GM20000 (cell line): ENCODE measurements at regions not wholly inside any gene's neighbourhood (a gene's known extent, or its start where the extent isn't known, plus 50 kb on each side); places are given as distances from the start of the nearest gene placed in this dataset.

Source experiments
- DNase-seq: peaks from one replicate; pipeline ENCODE4 v3.0.0; 2012; ENCODE audit warnings: low spot score
- TF ChIP-seq, protein P1 (sequence below): IDR thresholded peaks from 2 replicates; pipeline ENCODE4 v1.5.1; 2012; ENCODE audit warnings: mild to moderate bottlenecking, control low read depth; ENCODE audit errors: extremely low read depth, missing control alignments

DNA sequence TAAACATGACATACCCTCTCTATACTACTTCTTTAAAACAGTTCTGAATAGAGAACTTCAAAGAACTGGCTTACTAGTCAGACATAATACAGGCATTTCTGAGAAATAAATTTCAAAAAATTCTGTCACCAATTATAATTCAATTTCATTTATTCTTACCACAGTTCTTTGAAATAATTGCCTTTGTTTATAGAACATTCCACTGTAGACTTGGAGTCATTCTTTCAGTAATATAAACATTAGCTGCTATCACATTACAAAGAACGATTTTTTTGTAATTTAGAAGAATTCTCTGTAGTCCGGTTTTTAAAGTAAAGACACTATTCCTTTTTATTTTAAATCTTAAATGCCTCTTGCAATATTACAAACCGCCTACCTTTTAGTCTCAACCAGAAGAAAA, 146.4 kb upstream of the COL11A1 start:
- no peak for DNase-seq
- TF ChIP-seq, protein P1, sequence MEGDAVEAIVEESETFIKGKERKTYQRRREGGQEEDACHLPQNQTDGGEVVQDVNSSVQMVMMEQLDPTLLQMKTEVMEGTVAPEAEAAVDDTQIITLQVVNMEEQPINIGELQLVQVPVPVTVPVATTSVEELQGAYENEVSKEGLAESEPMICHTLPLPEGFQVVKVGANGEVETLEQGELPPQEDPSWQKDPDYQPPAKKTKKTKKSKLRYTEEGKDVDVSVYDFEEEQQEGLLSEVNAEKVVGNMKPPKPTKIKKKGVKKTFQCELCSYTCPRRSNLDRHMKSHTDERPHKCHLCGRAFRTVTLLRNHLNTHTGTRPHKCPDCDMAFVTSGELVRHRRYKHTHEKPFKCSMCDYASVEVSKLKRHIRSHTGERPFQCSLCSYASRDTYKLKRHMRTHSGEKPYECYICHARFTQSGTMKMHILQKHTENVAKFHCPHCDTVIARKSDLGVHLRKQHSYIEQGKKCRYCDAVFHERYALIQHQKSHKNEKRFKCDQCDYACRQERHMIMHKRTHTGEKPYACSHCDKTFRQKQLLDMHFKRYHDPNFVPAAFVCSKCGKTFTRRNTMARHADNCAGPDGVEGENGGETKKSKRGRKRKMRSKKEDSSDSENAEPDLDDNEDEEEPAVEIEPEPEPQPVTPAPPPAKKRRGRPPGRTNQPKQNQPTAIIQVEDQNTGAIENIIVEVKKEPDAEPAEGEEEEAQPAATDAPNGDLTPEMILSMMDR = no peak

DNA sequence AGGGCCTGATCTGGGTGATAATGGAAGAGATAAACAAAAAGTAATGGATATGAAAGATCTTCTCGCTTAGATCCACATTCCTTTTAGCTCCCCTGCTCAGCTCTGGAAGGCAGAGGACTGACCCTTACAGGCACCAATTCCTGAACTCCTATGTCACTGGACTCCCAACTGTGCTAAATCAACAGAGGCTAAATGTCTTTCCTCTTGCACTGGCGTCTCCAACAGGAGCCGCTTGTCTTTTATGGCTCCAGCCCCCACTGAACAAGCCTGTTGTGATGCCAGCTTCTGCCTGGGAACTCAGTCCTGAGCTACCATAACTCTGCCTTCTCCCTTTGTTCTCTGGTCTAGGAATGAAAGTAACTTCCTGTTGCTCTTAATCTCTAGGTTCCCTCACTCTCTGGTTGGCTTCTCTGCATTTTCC, 142.1 kb upstream of the COL11A1 start:
- no peak for DNase-seq

DNA sequence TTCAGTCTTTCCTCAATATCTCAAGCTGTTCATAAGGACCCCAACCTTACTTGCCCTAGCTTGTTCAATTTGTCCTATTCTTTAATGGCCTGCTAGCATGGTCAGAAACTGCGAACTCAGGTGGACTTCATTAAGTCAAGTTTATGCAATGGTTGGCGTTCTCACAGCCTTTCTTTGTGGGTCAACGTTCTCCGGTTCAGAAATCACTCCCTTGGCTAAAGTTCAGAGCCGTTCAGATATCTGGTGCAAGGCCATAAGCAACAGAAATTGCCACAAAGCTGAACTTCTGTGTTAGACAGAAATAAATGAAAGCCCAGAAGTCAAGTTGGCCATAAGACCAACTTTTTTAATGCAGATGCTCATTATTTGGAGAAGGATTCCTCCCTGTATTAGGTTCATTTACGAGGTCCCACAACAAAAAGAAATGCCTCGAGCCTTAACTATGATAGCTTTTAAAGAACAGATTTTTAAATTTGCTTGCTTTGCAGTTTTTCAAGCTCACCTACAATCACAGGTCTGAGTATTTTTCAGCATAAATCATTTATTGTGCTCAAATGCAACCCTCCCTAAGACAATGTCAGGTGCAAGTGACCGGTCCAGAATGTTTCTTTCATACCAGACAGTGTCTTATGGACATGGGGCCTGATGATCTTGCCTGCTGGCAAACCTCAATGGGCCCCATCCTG, 140.2 kb upstream of the COL11A1 start:
- TF ChIP-seq, protein P1 = no peak
- DNase-seq = no peak

More for the DNA sequence above, 142.1 kb upstream of the COL11A1 start:
- TF ChIP-seq, protein P1 = no peak

DNA sequence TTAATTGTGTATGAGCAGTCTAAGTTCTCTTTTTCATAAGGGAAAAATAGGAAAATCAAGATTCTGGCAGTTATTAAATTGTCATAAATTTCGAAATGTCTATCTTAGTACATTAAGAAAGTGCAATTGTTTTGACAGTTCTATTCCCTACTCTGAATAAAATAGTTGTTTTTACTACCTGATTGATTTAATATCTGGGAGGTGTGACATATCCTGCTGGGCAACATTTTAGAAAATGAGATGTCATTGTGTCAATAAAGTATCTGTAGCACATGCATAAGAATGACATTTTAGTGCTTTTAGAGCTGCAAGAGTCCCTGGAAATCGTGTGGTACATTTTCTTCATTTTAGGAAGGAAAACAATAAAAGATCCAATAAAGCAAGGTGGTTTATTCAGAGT, 139.2 kb upstream of the COL11A1 start:
- DNase-seq = no peak
- TF ChIP-seq, protein P1 = no peak

DNA sequence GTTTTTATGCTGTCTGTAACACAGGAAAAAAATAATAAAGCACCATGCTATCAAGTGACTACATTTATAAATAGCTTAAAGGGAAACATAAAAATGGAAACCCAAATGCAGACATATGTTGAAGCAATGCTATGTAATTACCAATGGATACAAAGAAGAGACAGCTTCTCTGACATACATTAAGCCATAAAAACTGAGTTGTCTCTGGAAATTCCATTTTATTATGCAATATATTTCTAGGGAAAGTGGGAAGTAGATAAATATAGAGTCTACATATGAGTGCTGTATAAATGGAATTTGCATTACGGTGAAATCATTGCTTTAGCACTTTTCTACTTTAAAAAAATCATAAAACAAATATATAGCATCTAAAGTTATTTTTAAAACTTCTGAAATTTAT, 135.2 kb upstream of the COL11A1 start:
- DNase-seq = no peak
- TF ChIP-seq, protein P1 = no peak

DNA sequence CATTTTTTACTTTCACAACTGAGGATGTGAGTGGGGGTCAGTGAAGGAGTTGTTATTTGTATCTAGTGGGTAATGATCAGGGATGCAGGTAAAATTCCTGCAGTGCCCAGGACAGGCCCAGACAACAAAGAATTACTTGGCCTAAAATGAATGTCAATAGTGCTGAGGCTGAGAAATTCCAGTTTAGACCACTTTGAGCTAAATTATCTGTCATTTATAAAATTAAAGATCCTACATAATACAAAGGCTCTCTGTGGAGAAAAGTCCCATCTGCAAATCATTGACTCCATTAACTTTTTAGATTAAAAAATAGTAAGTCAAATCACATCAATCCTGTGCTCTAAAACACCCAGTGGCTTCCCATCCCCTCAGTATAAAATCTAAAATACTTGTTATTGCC, 130.7 kb upstream of the COL11A1 start:
- no peak for DNase-seq

DNA sequence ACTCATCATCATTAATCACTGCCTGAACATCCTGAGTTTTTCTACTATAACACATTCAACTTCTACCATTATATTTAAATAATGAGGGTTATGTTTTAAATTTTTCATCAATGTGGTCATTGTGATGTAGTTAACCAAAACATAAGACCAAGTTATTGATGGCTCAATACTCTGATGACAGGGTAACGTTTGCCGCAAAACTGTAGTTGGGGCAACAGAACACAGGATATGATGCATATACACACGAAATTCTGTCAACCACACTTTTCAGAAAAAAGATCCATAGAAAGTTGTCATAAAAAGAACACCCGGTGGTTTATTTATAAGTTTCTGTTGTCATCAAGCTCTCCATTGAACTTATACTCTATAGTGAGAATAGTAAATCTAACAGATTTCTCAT, 121.7 kb upstream of the COL11A1 start:
- DNase-seq = no peak
- TF ChIP-seq, protein P1 = no peak

More for the DNA sequence above, 130.7 kb upstream of the COL11A1 start:
- TF ChIP-seq, protein P1 = no peak
